Natural killer cell (primary cell): ENCODE measurements at regions not wholly inside any gene's neighbourhood (a gene's known extent, or its start where the extent isn't known, plus 50 kb on each side); places are given as distances from the start of the nearest gene placed in this dataset.

Experiments used
- ATAC-seq, 3 donors: fragments of 150-1000 bp in 2 of 3; fragments of 200-7000 bp in 1 of 3; cut with Tn5 transposase; 1 replicate in 1 of 3; 2 replicates in 2 of 3; pipeline ENCODE4 v1.10.0; 2021; ENCODE audit warnings: mild to moderate bottlenecking in 2 of 3, moderate library complexity in 2 of 3
- DNase-seq, 2 donors: peaks; one replicate each; pipeline versions ENCODE4 v3.0.0 to v3.0.0-alpha.2; 2013 to 2021; ENCODE audit warnings: mixed read lengths in 1 of 2
- H3K27ac ChIP-seq: one replicate; pipeline ENCODE4 v1.5.1; 2013; ENCODE audit warnings: mild to moderate bottlenecking, low read length
- H3K27me3 ChIP-seq: one replicate; pipeline ENCODE4 v1.6.1; 2013; ENCODE audit warnings: low read length; ENCODE audit not compliant: control insufficient read depth, insufficient read depth
- H3K36me3 ChIP-seq: one replicate; pipeline ENCODE4 v1.6.1; 2013; ENCODE audit warnings: low read length; ENCODE audit not compliant: control insufficient read depth, insufficient read depth
- H3K4me1 ChIP-seq: one replicate; pipeline ENCODE4 v1.6.1; 2013; ENCODE audit warnings: low read length; ENCODE audit not compliant: control insufficient read depth, insufficient read depth
- H3K4me3 ChIP-seq: one replicate; pipeline ENCODE4 v1.5.1; 2013; ENCODE audit warnings: low read length
- H3K9me3 ChIP-seq: one replicate; pipeline ENCODE4 v1.6.1; 2013; ENCODE audit warnings: low read length; ENCODE audit not compliant: control insufficient read depth, insufficient read depth
- H3K27ac Mint-ChIP-seq, 2 donors: one replicate each; pipeline ENCODE4 v1.8.0; 2022; ENCODE audit warnings: mild to moderate bottlenecking in 2 of 2, mixed read lengths in 2 of 2, moderate library complexity in 1 of 2
- H3K27me3 Mint-ChIP-seq, 2 donors: one replicate each; pipeline ENCODE4 v1.8.0; 2022; ENCODE audit warnings: low read depth in 2 of 2, mixed read lengths in 2 of 2
- H3K36me3 Mint-ChIP-seq: one replicate; pipeline ENCODE4 v1.8.0; 2022; ENCODE audit warnings: mixed read lengths
- H3K4me1 Mint-ChIP-seq, 2 donors: one replicate each; pipeline ENCODE4 v1.8.0; 2022; ENCODE audit warnings: mixed read lengths in 2 of 2
- H3K4me3 Mint-ChIP-seq: one replicate; pipeline ENCODE4 v1.8.0; 2022; ENCODE audit warnings: mild to moderate bottlenecking, moderate library complexity, mixed read lengths
- H3K9me3 Mint-ChIP-seq, 2 donors: one replicate each; pipeline ENCODE4 v1.8.0; 2022; ENCODE audit warnings: mixed read lengths in 2 of 2
- CTCF ChIP-seq: fragments of 200-600 bp; IDR thresholded peaks from one replicate; pipeline ENCODE4 v1.8.0; 2022; ENCODE audit warnings: antibody characterized with exemption
- WGBS: methylation state at CpG from one replicate; pipeline ENCODE4 v1.1.7; 2013; ENCODE audit warnings: missing lambda C conversion rate; ENCODE audit not compliant: insufficient coverage; 5-methylcytosine and 5-hydroxymethylcytosine counted together
- intact Hi-C: fragments of 100-400 bp; cut with micrococcal nuclease; formaldehyde crosslinking; loops from one replicate; pipeline ENCODE4 v1.14.2; 2022

DNA sequence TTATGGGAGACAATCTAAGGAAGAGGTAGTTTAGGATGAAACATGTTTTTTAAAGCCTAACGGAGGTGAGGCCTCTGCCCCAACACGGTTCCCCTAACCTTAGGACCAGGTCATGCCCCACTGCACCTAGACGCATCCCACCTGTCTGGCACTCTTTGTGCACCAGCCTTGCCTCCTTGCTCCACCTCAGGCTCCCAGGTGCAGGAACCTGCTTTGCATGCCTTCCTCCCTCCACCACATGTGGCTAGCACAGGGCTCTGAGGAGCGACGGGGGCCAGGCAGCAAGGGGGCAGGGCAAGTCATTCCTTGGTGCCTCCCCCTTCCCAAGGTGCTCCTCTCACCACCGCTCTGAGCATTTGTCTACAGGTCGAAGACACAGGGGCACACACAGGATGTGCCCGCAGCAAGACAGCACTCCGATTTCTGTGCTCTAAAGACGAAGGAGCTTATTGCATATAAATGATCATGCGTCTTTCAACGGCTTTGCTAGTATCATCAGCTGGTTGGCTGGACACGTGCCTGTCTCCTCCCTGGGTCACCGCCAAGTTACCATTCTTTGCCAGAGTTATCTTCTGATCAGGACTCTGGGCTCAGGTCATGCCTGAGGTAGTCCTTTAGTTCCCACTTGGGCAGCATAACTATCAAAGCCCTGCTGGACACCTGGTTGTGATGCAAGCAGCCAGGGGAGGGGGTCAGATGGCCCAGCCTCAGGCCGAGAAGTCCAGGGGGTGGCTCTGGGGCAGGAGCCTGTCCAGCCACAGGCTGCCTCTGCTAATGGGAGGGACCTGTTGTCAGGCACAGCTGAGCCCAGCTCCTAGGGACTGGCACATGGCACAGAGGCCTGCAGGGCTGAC is 172.0 kb upstream of the NTM start:
- Mint-ChIP-seq H3K36me3 (no peaks in the 10 kb centered on the region), H3K4me3 (no peak overlapping the region), H3K27me3 (peaks cover 0 to 2% of the 10 kb centered on the region in 2 donors), H3K9me3 (no peaks in the 10 kb centered on the region), H3K4me1 (no peaks in the 10 kb centered on the region), H3K27ac (no peak overlapping the region)
- Histone ChIP-seq H3K27me3 (no peaks in the 10 kb centered on the region), H3K36me3 (no peaks in the 10 kb centered on the region), H3K9me3 (no peaks in the 10 kb centered on the region), H3K4me3 (no peak overlapping the region), H3K27ac (no peak overlapping the region), H3K4me1 (no peaks in the 10 kb centered on the region)
- no peak for TF ChIP-seq CTCF
- ATAC-seq (no peak), DNase-seq (no peak)
- intact Hi-C loops: no loop called here
- 90% methylated on average over 15 of the region's 15 CpGs for WGBS

GRCh38 chr11:131199015-131199280 is 171.5 kb upstream of the NTM start:
- no peak overlapping the region for H3K4me3 Mint-ChIP-seq
- WGBS: 94% methylated on average over 8 of the region's 8 CpGs

GRCh38 chr11:131201674-131202073 is 168.7 kb upstream of the NTM start:
- no peak overlapping the region for H3K4me3 ChIP-seq
- 90% methylated on average over 12 of the region's 12 CpGs for WGBS
- H3K36me3 ChIP-seq: no peaks in the 10 kb centered on the region
- intact Hi-C loops: no loop called here
- no peaks in the 10 kb centered on the region for H3K4me1 Mint-ChIP-seq
- peaks cover 0 to 4% of the 10 kb centered on the region in 2 donors for H3K27me3 Mint-ChIP-seq
- H3K27ac ChIP-seq: no peak overlapping the region
- TF ChIP-seq CTCF: no peak
- no peaks in the 10 kb centered on the region for H3K9me3 ChIP-seq
- no peak for DNase-seq
- no peak for ATAC-seq
- no peak overlapping the region for H3K4me3 Mint-ChIP-seq
- no peak overlapping the region for H3K27ac Mint-ChIP-seq
- H3K9me3 Mint-ChIP-seq: no peaks in the 10 kb centered on the region
- H3K36me3 Mint-ChIP-seq: no peaks in the 10 kb centered on the region
- no peaks in the 10 kb centered on the region for H3K4me1 ChIP-seq
- no peaks in the 10 kb centered on the region for H3K27me3 ChIP-seq

More at GRCh38 chr11:131199015-131199280, 171.5 kb upstream of the NTM start:
- intact Hi-C loops: no loop called here
- H3K4me3 ChIP-seq: no peak overlapping the region
- H3K36me3 ChIP-seq: no peaks in the 10 kb centered on the region
- Mint-ChIP-seq H3K4me1 (no peaks in the 10 kb centered on the region), H3K9me3 (no peaks in the 10 kb centered on the region), H3K36me3 (no peaks in the 10 kb centered on the region), H3K27me3 (peaks cover 0 to 4% of the 10 kb centered on the region in 2 donors), H3K27ac (no peak overlapping the region)
- DNase-seq: no peak
- ATAC-seq: no peak
- no peaks in the 10 kb centered on the region for H3K4me1 ChIP-seq
- H3K27me3 ChIP-seq: no peaks in the 10 kb centered on the region
- H3K27ac ChIP-seq: no peak overlapping the region
- no peaks in the 10 kb centered on the region for H3K9me3 ChIP-seq
- no peak for TF ChIP-seq CTCF

- Mint-ChIP-seq H3K4me3 (no peak overlapping the region), H3K9me3 (no peaks in the 10 kb centered on the region), H3K36me3 (no peaks in the 10 kb centered on the region), H3K27ac (no peak overlapping the region), H3K27me3 (peaks cover 0 to 4% of the 10 kb centered on the region in 2 donors), H3K4me1 (no peaks in the 10 kb centered on the region)
- intact Hi-C loops: no loop called here
- Histone ChIP-seq H3K4me1 (no peaks in the 10 kb centered on the region), H3K4me3 (no peak overlapping the region), H3K36me3 (no peaks in the 10 kb centered on the region), H3K27ac (no peak overlapping the region), H3K9me3 (no peaks in the 10 kb centered on the region), H3K27me3 (no peaks in the 10 kb centered on the region)
- whole genome bisulfite sequencing: 89% methylated on average over 1 of the region's 1 CpG
- DNase-seq (no peak), ATAC-seq (no peak)
- TF ChIP-seq CTCF: no peak
Observed at GRCh38 chr11:131203040-131203439, 167.4 kb upstream of the NTM start.
